Stimulated activated CD8-positive, alpha-beta memory T cell treated with anti-CD3 and anti-CD28 coated beads, Interleukin-12 subunit alpha, Interleukin-12 subunit beta, amount 100 ng/mL, for 1 hour (primary cell): ENCODE measurements at regions not wholly inside any gene's neighbourhood (a gene's known extent, or its start where the extent isn't known, plus 50 kb on each side); places are given as distances from the start of the nearest gene placed in this dataset.

Source experiments
- DNase-seq: peaks from one replicate; pipeline ENCODE4 v3.0.0-alpha.2; 2020; ENCODE audit warnings: low read depth

DNA sequence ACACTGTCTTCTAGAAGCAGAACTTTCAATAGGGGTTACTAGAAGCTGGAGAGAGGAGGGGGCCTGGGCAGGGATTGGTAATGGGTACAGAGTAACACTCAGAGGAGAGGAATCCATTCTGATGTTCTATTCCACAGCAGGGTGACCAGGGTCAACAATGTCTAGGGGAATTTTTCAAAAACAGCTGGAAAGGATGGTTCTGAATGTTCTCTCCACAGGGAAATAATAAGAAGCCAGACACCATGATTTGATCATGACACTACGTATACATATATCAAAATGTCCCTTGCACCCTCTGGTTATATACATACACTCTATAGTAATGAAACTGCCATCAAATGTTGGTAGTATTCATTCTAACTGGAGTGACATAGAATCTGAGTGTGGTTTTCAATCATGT lies 111.2 kb upstream of the TOP3B start:
- DNase-seq, result no peak

GRCh38 chr22:22092974-22093373 lies 110.4 kb upstream of the TOP3B start:
- DNase-seq, result no peak

GRCh38 chr22:22092101-22092500 lies 109.5 kb upstream of the TOP3B start:
- DNase-seq, result no peak

DNA sequence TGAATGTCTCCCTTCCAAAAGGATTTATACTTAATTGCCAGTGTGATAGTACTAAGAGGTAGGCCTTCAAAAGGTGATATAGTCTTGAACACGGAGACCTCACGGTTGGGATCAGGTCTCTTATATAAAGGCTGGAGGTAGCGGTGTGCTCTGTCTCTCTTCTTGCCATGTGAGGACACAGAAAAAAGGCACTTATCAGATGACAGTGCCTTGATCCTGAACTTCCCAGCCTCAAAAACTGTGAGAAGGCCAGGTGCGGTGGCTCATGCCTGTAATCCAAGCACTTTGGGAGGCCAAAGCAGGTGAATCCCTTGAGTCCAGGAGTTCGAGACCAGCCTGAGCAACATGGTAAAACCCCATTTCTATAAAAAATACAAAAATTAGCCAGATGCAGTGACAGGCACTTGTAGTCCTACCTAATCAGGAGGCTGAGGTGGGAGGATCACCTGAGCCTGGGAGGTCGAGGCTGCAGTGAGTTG lies 108.9 kb upstream of the TOP3B start:
- no peak for DNase-seq

DNA sequence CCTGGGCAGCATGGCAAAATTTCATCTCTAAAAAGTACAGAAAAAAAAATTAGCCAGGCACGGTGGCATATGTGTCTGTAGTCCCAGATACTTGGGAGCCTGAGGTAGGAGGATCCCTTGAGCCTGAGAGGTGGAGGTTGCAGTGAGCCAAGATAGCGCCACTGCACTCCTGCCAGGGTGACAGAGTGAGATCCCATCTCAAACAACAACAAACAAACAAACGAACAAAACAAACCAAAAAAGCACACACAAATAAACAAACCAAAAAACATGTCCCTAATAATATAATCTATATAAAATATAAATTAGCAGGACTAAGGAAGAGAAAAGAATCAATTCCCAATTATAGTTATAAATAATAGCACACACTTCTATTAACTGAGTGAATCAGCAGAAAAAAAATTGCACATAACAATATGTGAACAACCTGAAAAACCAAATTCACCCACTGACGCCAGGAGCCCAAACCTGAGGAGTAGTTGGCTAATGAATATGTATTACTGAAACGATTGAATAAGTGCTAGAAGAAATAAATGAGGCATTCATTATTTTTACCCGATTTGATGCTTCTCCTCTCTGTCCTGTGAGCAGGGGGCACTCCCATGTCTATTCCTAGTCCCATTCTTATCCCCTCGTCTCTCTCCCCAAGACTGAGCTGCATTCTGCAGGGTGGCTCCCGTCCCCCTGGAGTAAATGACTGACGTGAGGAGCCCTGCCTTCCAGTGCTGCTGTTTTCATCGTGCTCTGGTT lies 108.2 kb upstream of the TOP3B start:
- no peak for DNase-seq

DNA sequence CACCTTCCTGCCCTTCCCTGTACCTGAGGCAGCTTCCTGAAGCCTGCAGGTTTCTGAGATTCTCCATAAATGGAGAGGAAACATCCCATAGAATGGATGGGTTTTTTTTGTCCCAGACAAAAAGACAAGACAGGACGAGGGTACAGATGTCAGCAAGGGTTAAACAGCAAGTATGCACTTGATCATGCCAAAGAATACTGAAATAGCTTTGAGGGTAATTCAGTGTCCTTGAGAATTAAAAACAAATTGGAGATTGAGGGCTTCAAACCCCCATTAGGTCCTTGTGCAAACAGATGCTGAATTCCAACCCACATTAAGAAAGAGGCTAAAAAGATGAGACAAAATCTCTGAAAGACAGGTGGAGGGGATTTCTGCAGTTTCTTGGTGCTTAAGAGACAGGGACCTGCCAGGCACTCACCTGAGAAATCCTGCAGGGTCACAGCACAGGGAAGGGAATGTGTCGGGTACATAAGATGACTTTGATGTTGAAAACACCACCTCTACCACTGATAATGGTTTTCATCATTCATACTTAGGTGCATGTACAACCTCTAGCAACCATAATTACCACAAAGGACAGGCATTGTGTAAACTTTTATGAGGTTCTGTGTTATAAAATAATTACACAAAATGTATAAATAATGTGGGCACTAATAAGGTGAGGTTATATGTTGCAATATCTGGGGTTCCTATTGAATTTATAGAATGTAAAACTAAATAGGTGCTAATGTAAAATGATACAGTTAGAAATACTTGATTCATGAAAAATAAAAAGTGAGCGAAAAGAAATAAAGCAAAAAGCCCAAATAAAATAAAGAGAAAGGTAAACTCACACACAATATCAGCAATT lies 107.1 kb upstream of the TOP3B start:
- DNase-seq, result no peak

DNA sequence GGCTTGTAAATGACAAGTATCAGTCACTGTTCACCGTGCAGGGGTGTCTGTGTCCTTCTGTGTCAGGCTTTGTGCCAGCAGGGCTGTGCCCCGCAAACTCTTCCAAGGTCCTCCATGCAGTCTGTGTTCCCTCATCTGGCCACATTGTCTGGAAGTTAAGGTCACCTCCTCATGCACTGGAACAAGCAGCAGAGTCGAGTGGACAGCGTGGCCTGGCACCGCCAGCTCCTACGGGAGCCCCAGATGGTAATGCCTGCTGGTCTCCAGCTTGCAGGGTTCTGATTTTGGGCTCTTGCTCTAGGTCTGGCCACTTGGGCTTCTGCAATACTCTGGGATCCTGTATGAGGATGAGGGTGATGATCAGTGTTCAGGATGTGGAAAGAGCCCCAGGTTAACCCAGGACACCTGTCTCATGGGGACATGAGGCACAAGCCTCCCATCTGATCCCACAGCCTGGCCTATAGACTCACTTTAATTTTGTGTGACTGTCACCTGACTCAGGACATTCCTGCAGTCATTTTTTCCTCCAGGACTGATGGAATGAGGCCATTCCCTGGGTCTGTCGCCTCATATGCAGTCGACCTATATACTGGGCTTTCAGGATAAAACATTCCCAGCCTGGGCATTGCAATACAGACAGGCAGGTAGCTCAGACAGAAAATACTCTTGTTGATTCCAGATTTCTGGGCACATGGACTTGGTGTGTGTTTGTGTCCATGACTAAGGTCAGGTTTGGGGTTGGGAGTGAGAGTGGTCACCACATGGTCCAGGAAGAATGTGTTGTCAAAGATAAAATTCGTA lies 106.3 kb upstream of the TOP3B start:
- no peak for DNase-seq

- DNase-seq, result no peak
Measured at GRCh38 chr22:22087854-22088657, 105.5 kb upstream of the TOP3B start.

DNA sequence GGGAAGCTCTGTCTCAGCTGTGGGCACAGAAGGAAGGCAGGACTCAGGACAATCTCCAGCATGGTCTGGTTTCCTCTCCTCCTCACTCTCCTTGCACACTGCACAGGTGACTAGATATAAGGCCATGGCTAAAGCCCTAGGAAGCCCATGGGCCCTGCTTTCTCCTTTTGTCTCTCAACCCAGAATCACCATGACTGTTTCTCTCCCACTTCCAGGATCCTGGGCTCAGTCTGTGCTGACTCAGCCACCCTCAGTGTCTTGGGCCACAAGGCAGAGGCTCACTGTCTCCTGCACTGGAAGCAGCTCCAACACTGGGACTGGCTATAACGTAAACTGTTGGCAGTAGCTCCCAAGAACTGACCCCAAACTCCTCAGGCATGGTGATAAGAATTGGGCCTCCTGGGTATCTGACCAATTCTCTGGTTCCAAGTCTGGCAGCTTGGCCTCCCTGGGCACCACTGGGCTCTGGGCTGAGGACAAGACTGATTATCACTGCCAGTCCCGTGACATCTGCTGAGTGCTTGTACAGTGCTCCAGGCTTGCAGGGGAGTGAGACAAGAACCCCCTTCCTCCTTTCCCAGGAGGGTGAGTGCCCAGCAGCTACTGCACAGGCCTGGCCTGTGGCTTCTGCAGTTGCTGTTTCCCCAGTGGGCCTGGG lies 104.0 kb upstream of the TOP3B start:
- no peak for DNase-seq

DNA sequence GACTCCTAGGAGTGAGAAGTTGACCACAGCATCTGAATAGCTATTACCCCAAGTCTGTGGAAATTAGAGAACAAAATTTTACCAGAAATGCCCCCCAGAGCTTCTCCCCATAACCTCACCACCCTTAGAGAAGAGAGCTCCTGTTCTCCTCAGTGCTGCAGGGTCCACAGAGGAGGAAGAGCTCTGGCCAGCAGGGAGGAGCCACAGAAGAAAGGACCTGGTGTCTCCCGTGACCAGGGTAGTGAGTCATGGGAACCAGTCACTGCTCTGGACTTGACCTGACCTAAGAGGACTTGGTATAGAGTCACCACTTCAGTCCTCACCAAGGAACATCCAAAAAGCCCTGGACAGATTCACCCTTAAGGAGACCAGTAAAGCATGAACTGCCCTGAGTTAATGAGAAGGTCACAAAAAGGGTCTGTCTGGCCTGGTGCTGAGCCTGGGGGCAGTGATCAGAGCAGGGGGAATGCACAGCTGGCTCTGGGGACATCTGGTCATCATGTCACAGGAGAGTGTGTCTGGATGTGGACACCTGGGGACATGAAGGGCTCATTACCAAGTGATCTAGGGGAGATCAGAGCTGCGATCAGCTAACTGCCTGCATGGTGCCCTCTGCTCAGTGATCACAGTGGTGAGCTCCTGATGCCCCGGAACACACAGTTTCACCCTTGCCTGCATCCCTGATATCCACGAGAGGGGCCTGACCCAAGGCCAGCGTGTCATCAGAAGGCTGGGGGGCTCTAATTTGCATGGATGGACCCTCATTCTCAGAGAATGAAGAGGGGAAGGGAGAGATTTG lies 103.3 kb upstream of the TOP3B start:
- DNase-seq, result no peak

GRCh38 chr22:22084089-22084711 lies 101.6 kb upstream of the TOP3B start:
- DNase-seq, result no peak

DNA sequence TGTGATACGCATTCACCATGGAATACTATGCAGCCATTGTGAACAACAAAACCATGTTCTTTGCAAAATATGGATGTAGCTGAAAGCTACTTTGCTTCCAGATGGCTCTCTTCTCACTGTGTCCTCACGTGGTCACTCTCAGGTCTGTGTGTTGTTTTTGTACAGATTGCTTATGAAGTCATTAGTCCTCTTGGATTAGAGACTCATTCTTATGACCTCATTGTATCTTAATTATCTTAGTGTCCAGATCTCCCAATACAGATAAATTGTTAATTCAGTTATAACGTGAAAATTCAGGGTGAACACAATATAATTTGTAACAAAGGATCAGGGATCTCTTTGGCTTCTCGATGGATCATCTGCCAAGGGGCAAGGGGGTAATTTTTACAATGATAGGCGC lies 100.4 kb upstream of the TOP3B start:
- no peak for DNase-seq

DNA sequence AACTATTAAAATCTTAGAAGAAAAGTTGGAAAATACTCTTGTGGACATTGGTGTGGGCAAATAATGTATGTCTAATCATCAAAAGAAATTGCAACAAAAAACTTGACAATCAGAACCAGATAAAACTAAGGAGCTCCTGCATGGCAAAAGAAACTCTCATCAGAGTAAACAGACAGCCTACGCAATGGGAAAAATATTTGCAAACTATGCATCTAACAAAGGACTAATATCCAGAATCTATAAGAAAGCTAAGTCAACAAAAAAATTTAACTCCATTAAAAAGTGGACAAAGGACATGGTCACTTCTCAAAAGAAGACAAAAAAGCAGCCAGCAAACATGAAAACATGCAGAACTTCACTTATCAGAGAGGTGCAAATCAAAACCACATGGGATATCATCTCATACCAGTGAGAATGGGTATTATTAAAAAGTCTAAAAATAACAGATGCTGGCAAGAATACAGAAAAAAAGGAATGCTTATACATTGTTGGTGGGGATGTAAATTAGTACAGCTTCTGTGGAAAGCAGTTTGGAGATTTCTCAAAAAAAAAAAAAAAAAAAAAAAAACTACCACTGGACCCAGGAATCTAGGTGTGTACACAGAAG lies 99.7 kb upstream of the TOP3B start:
- no peak for DNase-seq

- DNase-seq, result no peak
Measured at GRCh38 chr22:22080270-22080669, 97.7 kb upstream of the TOP3B start.

- DNase-seq, result no peak
Measured at GRCh38 chr22:22079404-22080148, 97.0 kb upstream of the TOP3B start.

DNA sequence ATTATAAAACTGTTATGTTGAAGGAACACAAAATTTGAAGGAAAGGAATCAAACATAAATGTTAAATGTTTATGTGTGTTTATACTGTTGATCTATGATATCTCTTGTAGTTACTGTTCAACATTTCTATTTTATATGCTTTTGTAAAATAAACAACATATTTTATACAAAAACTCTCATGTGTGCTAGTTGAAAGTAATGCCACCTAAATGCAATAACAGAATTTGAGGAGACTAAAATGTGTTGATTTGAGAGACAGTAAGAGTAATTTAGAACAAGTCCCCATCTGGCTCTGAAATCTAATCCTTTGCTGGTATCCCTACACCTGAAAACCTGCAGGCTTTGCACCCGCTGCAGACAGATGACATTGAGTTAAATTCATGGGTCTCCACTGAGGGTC lies 95.7 kb upstream of the TOP3B start:
- no peak for DNase-seq

DNA sequence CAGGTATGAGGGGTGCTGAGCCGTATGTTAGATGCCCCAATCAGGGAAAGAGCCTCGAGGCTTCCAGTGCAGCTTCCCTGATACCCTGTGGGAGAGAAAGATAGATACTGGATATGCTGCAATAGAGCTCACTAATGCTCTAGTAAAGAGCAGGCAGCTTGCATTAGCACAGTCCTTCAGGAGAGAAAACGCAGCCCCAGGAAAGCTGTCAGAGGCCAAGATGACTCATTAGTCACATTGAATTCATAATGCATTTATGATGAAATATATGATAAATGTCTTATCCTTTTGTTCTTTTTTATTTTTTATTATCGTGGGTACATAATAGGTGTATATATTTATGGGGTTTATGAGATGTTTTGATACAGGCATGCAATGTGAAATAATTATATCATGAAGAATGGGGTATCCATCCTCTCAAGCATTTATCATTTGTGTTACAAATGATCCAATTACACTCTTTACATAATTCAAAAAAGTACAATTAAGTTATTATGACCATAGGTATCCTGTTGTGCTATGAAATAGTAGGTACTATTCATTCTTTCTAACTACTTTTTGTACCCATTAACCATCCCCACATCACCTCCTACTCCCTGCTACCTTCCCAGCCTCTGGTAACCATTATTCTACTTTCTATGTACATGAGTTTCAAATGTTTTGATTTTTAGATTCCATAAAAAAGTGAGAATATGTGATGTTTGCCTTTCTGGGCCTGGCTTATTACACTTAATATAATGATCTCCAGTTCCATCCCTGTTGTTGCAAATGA lies 94.5 kb upstream of the TOP3B start:
- no peak for DNase-seq

GRCh38 chr22:22076361-22076760 lies 93.8 kb upstream of the TOP3B start:
- DNase-seq, result no peak
